Activated CD4-positive, alpha-beta T cell treated with anti-CD3 and anti-CD28 coated beads, Interleukin-2, amount 50 U/mL, for 48 hours (primary cell): ENCODE measurements at regions not wholly inside any gene's neighbourhood (a gene's known extent, or its start where the extent isn't known, plus 50 kb on each side); places are given as distances from the start of the nearest gene placed in this dataset.

Source experiments
- DNase-seq, 2 experiments: peaks; one replicate each; pipeline ENCODE4 v3.0.0-alpha.2; 2020

GRCh38 chr5:39525271-39525670 is 100.5 kb upstream of the DAB2 start:
- no peak for DNase-seq

- DNase-seq = no peak
These were observed 99.0 kb upstream of the DAB2 start for GRCh38 chr5:39523821-39524220.

GRCh38 chr5:39521940-39522590 is 97.3 kb upstream of the DAB2 start:
- DNase-seq = no peak

- DNase-seq = no peak
These were observed 96.5 kb upstream of the DAB2 start for GRCh38 chr5:39521098-39521860.

- no peak for DNase-seq
These were observed 95.4 kb upstream of the DAB2 start for GRCh38 chr5:39520232-39520572.

- no peak for DNase-seq
These were observed 94.9 kb upstream of the DAB2 start for GRCh38 chr5:39519566-39520231.

GRCh38 chr5:39519079-39519478 is 94.3 kb upstream of the DAB2 start:
- DNase-seq = no peak

GRCh38 chr5:39518516-39518915 is 93.7 kb upstream of the DAB2 start:
- DNase-seq = no peak

- DNase-seq = no peak
These were observed 93.0 kb upstream of the DAB2 start for GRCh38 chr5:39517800-39518199.

- DNase-seq = no peak
These were observed 91.1 kb upstream of the DAB2 start for GRCh38 chr5:39515881-39516280.

- no peak for DNase-seq
These were observed 88.5 kb upstream of the DAB2 start for GRCh38 chr5:39513236-39513635.

- DNase-seq = no peak
These were observed 81.4 kb upstream of the DAB2 start for GRCh38 chr5:39506211-39506610.

- DNase-seq = no peak
These were observed 81.0 kb upstream of the DAB2 start for GRCh38 chr5:39505791-39506190.

- no peak for DNase-seq
These were observed 80.6 kb upstream of the DAB2 start for GRCh38 chr5:39505363-39505762.

- no peak for DNase-seq
These were observed 78.4 kb upstream of the DAB2 start for GRCh38 chr5:39503155-39503554.

GRCh38 chr5:39502704-39503103 is 77.9 kb upstream of the DAB2 start:
- no peak for DNase-seq

- DNase-seq = no peak
These were observed 76.6 kb upstream of the DAB2 start for GRCh38 chr5:39501397-39501796.

GRCh38 chr5:39500551-39501175 is 75.9 kb upstream of the DAB2 start:
- DNase-seq = no peak

GRCh38 chr5:39498278-39498952 is 73.6 kb upstream of the DAB2 start:
- no peak for DNase-seq

- DNase-seq = no peak
These were observed 72.5 kb upstream of the DAB2 start for GRCh38 chr5:39497322-39497721.

- DNase-seq = no peak
These were observed 70.4 kb upstream of the DAB2 start for GRCh38 chr5:39495227-39495626.

GRCh38 chr5:39494534-39494933 is 69.8 kb upstream of the DAB2 start:
- DNase-seq = no peak

- no peak for DNase-seq
These were observed 69.3 kb upstream of the DAB2 start for GRCh38 chr5:39494107-39494510.
